Fibroblast of mammary gland (primary cell): ENCODE measurements at regions not wholly inside any gene's neighbourhood (a gene's known extent, or its start where the extent isn't known, plus 50 kb on each side); places are given as distances from the start of the nearest gene placed in this dataset.
A peak's percentile ranks its signal among the peaks of the same experiment; 100 is the strongest.

Experiments used
- DNase-seq: peaks from one replicate; pipeline ENCODE4 v3.0.0-alpha.2; 2010; ENCODE audit warnings: low read depth
- H3K4me3 ChIP-seq: 2 replicates; pipeline ENCODE4 v1.5.1; 2011; ENCODE audit warnings: low read depth, mild to moderate bottlenecking, low read length, moderate library complexity; ENCODE audit not compliant: control insufficient read depth
- TF ChIP-seq, protein P1 (sequence below): conservative IDR thresholded peaks from 2 replicates; pipeline ENCODE4 v1.5.1; 2011; ENCODE audit warnings: low read depth, low read length, inconsistent platforms; ENCODE audit not compliant: control insufficient read depth, insufficient read depth

DNA sequence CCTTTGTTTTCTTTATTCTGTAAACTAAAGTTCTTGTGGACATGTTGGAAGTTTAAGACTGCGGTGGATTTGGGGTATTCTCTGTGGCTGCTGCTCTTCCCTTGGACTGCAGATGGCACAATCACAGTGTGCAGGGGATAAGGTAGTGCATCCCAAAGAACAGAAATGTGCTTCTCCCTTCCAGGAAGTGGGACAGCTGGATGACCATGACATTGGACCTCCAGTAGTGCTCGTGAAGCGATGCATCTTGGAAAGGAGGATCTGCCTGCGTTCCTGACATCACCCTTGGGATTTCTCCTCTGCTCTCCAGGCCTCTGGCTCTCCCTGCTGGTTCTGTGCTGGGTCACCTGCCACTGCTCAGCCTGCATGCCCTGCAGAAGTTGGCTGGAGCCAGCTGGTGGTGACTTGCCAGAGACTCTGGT is 109.9 kb downstream of the SLC4A3 start:
- TF ChIP-seq, protein P1, sequence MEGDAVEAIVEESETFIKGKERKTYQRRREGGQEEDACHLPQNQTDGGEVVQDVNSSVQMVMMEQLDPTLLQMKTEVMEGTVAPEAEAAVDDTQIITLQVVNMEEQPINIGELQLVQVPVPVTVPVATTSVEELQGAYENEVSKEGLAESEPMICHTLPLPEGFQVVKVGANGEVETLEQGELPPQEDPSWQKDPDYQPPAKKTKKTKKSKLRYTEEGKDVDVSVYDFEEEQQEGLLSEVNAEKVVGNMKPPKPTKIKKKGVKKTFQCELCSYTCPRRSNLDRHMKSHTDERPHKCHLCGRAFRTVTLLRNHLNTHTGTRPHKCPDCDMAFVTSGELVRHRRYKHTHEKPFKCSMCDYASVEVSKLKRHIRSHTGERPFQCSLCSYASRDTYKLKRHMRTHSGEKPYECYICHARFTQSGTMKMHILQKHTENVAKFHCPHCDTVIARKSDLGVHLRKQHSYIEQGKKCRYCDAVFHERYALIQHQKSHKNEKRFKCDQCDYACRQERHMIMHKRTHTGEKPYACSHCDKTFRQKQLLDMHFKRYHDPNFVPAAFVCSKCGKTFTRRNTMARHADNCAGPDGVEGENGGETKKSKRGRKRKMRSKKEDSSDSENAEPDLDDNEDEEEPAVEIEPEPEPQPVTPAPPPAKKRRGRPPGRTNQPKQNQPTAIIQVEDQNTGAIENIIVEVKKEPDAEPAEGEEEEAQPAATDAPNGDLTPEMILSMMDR, result peak; percentile 44
- no peak overlapping the region for H3K4me3 ChIP-seq
- peak; percentile 30 for DNase-seq

DNA sequence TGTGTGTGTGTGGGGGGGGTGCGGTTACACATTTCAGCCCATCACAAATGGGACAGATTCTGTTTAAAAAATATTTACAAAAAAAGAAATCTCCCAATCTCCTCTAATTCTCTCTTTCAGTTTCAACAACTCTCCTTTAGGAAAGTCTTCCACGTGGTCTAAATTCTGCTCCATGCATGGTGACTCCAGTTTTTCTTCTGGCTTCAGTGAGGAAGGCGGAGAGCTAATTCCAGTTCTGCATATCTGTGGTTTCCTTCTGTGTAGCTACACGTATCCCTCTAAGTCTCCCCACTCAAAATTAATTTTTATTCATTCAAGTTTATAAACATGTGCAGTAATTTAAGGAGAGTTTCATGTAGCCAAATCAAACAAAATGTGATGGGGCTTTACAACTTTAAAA is 111.6 kb downstream of the SLC4A3 start:
- TF ChIP-seq, protein P1, result no peak
- no peak overlapping the region for H3K4me3 ChIP-seq
- no peak for DNase-seq

DNA sequence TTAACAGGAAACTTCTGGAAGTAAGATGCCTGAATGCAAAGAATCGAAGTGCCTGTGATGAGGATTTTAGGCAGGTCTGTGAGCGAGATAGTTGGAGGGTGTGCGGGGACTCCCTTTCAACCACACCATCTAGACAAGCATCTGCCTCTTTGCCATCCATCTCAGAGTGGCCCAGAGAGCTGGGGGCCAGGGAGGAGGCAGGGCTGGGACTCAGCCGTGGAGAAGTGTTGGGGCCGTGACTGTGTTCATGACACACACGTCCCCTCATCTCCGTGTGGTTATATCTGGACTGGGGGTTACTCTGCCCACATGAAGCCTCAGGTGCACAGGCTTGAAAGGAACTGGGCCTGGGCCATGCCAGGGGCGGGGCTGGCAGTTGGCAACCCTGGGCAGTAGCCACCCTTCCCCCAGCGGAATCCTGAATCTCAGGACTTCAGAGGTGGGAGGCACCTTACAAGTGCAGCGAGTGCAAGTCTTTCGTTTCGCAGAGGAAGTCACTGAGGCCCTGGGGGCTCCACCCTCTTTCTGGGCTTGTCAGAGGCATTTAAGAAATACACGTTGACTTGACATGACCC is 112.5 kb downstream of the SLC4A3 start:
- TF ChIP-seq, protein P1, result no peak
- no peak for DNase-seq
- H3K4me3 ChIP-seq, result no peak overlapping the region

DNA sequence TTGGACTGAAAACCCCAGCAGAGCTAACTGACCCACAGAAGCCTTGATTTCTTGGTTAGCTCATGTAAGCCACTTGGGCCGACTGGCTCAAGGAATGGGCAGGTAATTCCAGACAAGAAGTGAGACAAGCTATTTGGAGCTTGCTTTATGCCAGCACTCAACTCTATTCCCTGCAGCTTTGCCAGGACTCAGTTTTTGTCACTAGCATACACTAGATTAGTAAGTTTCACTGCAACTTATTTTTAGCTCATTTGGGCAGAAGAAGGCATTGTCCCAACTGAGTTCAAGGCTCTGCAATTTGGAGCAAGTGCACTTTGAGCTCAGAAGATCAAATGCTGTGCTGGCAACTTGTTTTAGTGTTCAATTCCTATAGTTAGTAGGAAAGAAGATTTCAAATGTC is 116.1 kb downstream of the SLC4A3 start:
- TF ChIP-seq, protein P1, result no peak
- no peak for DNase-seq
- H3K4me3 ChIP-seq, result no peak overlapping the region

DNA sequence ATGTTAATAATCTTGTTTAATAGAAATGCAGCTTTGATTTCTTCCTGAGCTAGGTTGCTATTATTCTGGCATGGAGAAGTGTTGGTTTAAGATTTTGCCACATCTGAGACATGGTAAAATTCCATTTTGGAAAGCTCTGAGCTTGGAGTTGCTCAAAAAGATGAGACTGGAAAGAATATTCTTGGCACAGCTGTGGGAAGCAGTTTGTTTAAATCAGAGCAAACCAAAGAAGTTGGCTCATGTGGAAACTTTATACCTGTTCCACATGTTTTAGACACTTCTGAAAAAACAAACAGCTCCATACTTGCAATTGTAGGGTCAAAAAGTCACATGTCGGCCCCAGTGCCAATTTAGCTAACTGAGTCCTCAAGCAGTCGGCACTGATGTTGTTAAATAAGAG is 116.6 kb downstream of the SLC4A3 start:
- H3K4me3 ChIP-seq, result no peak overlapping the region
- TF ChIP-seq, protein P1, result no peak
- no peak for DNase-seq

DNA sequence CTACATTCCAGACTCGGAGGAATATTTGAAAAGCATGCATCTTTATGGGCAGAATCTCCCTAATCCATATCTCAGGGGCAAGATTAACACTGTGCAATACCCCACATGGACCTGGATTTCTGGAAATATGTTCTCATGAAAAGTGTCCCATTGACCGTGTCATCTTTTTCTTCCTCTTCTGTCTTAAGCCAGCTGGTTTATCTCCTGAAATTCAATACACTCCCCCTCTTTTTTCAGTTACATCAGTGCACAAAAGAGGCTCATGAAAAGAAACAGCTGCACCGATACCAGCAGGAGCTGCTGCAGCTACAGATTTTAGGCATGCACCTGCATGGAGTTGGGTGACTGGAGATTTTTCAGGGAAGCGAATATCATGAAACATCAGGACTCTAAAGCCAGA is 117.2 kb downstream of the SLC4A3 start:
- no peak for DNase-seq
- TF ChIP-seq, protein P1, result no peak

DNA sequence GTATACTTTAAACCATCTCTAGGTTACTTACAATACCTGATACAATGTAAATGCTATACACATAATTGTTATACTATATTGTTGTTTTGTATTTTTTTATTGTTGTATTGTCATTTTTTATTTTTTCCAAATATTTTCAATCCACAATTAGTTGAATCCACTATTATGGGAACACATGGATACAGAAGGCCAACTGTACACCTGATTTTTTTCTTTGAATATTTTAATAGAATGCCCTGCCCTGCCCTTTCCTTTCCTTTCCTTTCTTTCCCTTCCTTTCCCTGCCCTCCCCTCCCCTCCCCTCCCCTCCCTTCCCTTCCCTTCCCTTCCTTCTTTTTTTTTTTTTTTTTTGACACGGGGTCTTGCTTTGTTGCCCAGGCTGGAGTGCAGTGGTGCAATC is 120.2 kb downstream of the SLC4A3 start:
- no peak for DNase-seq
- TF ChIP-seq, protein P1, result no peak
- no peak overlapping the region for H3K4me3 ChIP-seq

More for the DNA sequence above, 117.2 kb downstream of the SLC4A3 start:
- H3K4me3 ChIP-seq, result no peak overlapping the region
